ENCODE measurements at regions not wholly inside any gene's neighbourhood (a gene's known extent, or its start where the extent isn't known, plus 50 kb on each side); places are given as distances from the start of the nearest gene placed in this dataset.

- no TSS peak for BruUV-seq (replicated peaks)
- no peak overlapping the region for H3K4me3 ChIP-seq
- H3K79me2 ChIP-seq (ENCODE audit: low read depth), result no peaks in the 10 kb centered on the region
- H3K4me1 ChIP-seq (replicated peaks; ENCODE audit: insufficient read depth), result no peaks in the 10 kb centered on the region
- ChIA-PET POLR2A (ENCODE audit: unreplicated experiment) (no interaction called here), CTCF (no interaction called here)
- H3F3A ChIP-seq (ENCODE audit: insufficient read depth, low read depth), result no peaks in the 10 kb centered on the region
- no peak for TF ChIP-seq EZH2 (IDR thresholded peaks at IDR 0.05; ENCODE audit: low read depth)
- TF ChIP-seq CTCF (conservative IDR thresholded peaks at IDR 0.05), result no peak
- no peaks in the 10 kb centered on the region for H3K9me2 ChIP-seq (ENCODE audit: insufficient read depth)
- no peak for DNase-seq
- H3K4me2 ChIP-seq, result no peak overlapping the region
- no peak overlapping the region for H3K27ac ChIP-seq
- H2AFZ ChIP-seq, result no peak overlapping the region
- H3K36me3 ChIP-seq (ENCODE audit: low read depth), result no peaks in the 10 kb centered on the region
- no peaks in the 10 kb centered on the region for H3K9me3 ChIP-seq (ENCODE audit: insufficient read depth, low read depth)
- intact Hi-C loops (cut with micrococcal nuclease; ENCODE audit: unreplicated experiment), result no loop called here
- H4K20me1 ChIP-seq (ENCODE audit: insufficient read depth), result no peaks in the 10 kb centered on the region
- 0 out of 2 replicates have a peak, but pooled peaks cover 8% of the 10 kb centered on the region for H3K27me3 ChIP-seq (ENCODE audit: insufficient read depth, low read depth)
Measured at GRCh38 chr3:69604735-69605450, 134.4 kb upstream of the MITF start.

GRCh38 chr3:69602112-69602511, 137.2 kb upstream of the MITF start:
- TF ChIP-seq EZH2 (IDR thresholded peaks at IDR 0.05; ENCODE audit: low read depth), result no peak
- no peak for TF ChIP-seq CTCF (conservative IDR thresholded peaks at IDR 0.05)
- ChIA-PET CTCF (no interaction called here), POLR2A (ENCODE audit: unreplicated experiment) (no interaction called here)
- no peak for DNase-seq
- Histone ChIP-seq H3K4me2 (no peak overlapping the region), H3K27me3 (ENCODE audit: insufficient read depth, low read depth) (0 out of 2 replicates have a peak, but pooled peaks cover 8% of the 10 kb centered on the region), H3K27ac (no peak overlapping the region), H3F3A (ENCODE audit: insufficient read depth, low read depth) (no peaks in the 10 kb centered on the region), H3K4me1 (replicated peaks; ENCODE audit: insufficient read depth) (no peaks in the 10 kb centered on the region), H3K36me3 (ENCODE audit: low read depth) (no peaks in the 10 kb centered on the region), H3K4me3 (no peak overlapping the region), H4K20me1 (ENCODE audit: insufficient read depth) (no peaks in the 10 kb centered on the region), H2AFZ (no peak overlapping the region), H3K79me2 (ENCODE audit: low read depth) (no peaks in the 10 kb centered on the region), H3K9me3 (ENCODE audit: insufficient read depth, low read depth) (no peaks in the 10 kb centered on the region), H3K9me2 (ENCODE audit: insufficient read depth) (no peaks in the 10 kb centered on the region)
- BruUV-seq (replicated peaks), result no TSS peak
- intact Hi-C loops (cut with micrococcal nuclease; ENCODE audit: unreplicated experiment), result no loop called here

GRCh38 chr3:69594286-69594685, 145.0 kb upstream of the MITF start:
- no TSS peak for BruUV-seq (replicated peaks)
- Histone ChIP-seq H3K4me3 (no peak overlapping the region), H3K27ac (no peak overlapping the region), H3F3A (ENCODE audit: insufficient read depth, low read depth) (no peaks in the 10 kb centered on the region), H3K4me1 (replicated peaks; ENCODE audit: insufficient read depth) (no peaks in the 10 kb centered on the region), H2AFZ (no peak overlapping the region), H4K20me1 (ENCODE audit: insufficient read depth) (no peaks in the 10 kb centered on the region), H3K79me2 (ENCODE audit: low read depth) (no peaks in the 10 kb centered on the region), H3K4me2 (no peak overlapping the region), H3K9me3 (ENCODE audit: insufficient read depth, low read depth) (no peaks in the 10 kb centered on the region), H3K27me3 (ENCODE audit: insufficient read depth, low read depth) (no peaks in the 10 kb centered on the region), H3K9me2 (ENCODE audit: insufficient read depth) (no peaks in the 10 kb centered on the region), H3K36me3 (ENCODE audit: low read depth) (no peaks in the 10 kb centered on the region)
- intact Hi-C loops (cut with micrococcal nuclease; ENCODE audit: unreplicated experiment), result no loop called here
- POLR2A ChIA-PET (ENCODE audit: unreplicated experiment), result interaction anchor here (0.5 kb wide), 1 partner anchor 312 kb away, joined by 3 read pairs; no protein-coding TSS in a partner anchor
- no peak for DNase-seq
- TF ChIP-seq CTCF (conservative IDR thresholded peaks at IDR 0.05) (no peak), EZH2 (IDR thresholded peaks at IDR 0.05; ENCODE audit: low read depth) (no peak)
- CTCF ChIA-PET, result no interaction called here
